ENCODE measurements at regions not wholly inside any gene's neighbourhood (a gene's known extent, or its start where the extent isn't known, plus 50 kb on each side); places are given as distances from the start of the nearest gene placed in this dataset.

GRCh38 chr14:26934151-26934550 is 336.3 kb upstream of the NOVA1 start:
- TF ChIP-seq ZNF48 (tag by site-specific recombination; IDR thresholded peaks at IDR 0.05) (no peak), MYNN (tag by site-specific recombination; IDR thresholded peaks at IDR 0.05; ENCODE audit: borderline replicate concordance) (no peak), CTCF (tag by site-specific recombination; IDR thresholded peaks at IDR 0.05) (no peak), ZBTB1 (tag by site-specific recombination; IDR thresholded peaks at IDR 0.05) (no peak), ZNF274 (IDR thresholded peaks at IDR 0.05; ENCODE audit: low read length) (no peak), ZNF274 (tag by site-specific recombination; IDR thresholded peaks at IDR 0.05; ENCODE audit: borderline replicate concordance) (no peak), OVOL3 (tag by site-specific recombination; IDR thresholded peaks at IDR 0.05) (no peak), ZFP37 (tag by site-specific recombination; IDR thresholded peaks at IDR 0.05) (no peak), ZNF76 (tag by site-specific recombination; IDR thresholded peaks at IDR 0.05; ENCODE audit: borderline replicate concordance, low read depth) (no peak), ZNF670 (tag by site-specific recombination; IDR thresholded peaks at IDR 0.05; ENCODE audit: low read depth) (no peak)

Data from HEK293 (cell line).